ENCODE measurements at regions not wholly inside any gene's neighbourhood (a gene's known extent, or its start where the extent isn't known, plus 50 kb on each side); places are given as distances from the start of the nearest gene placed in this dataset.
A peak's percentile ranks its signal among the peaks of the same experiment; 100 is the strongest.

DNA sequence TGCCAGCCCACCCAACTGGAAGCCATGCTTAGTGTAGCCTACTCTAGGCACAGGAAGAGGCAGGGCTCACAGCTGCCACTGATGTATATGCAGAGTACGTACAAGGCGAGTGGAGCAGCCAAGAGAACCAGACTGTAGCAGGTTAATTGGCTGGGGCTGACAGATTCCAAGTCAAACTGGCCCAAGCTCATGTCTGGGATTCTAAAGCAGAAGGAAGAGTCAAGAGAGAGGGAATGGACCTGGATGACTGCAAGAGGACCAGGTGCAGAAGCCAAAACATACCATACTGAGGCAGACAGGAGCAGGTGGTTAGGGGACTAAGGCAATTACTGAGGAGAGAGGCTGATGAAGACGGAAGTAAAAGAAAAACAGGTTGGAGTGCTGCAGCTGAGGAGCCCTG lies 51.3 kb upstream of the LRRN2 start:
- DNase-seq = no peak

DNA sequence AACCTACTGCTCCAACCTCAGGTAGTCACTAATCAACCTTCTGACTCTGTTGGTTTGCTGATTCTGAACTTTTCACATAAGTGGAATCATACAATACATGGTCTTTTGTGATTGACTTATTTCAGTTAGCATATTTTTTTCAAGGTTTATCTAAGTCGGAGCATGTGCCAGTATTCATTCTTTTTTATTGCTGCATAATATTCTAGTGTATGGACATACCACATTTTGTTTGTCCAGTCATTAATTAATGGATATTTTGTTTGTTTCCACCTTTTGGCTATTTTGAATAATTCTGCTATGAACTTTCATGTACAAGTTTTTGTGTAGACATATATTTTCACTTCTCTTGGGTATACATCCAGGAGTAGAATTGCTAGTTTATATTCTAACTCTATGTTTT lies 53.0 kb upstream of the LRRN2 start:
- no peak for DNase-seq

GRCh38 chr1:204740354-204740753 lies 54.8 kb upstream of the LRRN2 start:
- DNase-seq = no peak

DNA sequence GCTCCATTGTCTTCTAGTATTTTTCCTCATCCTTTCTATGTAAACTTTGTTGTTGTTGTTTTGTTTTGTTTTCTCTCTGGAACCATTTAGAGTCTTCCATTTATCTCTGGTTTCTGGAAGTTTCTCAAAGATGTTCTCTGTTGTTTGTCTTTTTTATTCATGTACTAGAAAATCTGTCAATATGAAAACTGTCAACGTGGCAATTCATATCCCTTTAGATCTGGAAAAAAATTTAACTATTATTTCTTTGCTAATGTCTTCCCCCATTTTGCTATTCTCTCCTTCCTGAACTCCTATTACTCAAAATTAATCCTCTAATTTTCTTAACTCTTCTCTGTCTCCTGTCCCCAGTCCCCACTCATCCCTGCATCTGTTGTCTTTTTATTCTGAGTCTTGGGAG lies 55.9 kb upstream of the LRRN2 start:
- no peak for DNase-seq

- DNase-seq = no peak
These were observed 57.2 kb upstream of the LRRN2 start for GRCh38 chr1:204742676-204743251.

- DNase-seq = no peak
These were observed 58.7 kb upstream of the LRRN2 start for GRCh38 chr1:204744107-204744779.

- peak; percentile 29 to 59 for DNase-seq
These were observed 61.4 kb upstream of the LRRN2 start for GRCh38 chr1:204746838-204747442.

DNA sequence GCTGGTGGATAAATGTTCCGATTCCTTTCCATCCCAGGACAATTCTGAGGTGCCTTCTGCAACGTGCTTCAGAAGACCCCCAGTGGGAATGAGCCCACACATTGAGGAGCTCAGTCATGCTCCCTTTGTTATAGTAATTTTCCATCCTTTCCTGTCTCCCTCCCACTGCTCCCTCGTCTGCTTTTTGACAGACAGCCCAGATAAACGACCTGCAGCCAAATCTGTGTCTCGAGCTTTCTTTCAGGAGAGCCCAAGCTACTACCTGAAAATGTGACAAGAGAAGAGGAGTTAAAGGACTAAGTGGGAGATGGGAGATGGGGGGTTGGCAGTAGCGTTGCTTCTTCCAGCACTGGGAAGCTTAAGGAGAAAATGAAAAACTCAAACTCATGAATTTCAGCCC lies 65.9 kb upstream of the LRRN2 start:
- no peak for DNase-seq

DNA sequence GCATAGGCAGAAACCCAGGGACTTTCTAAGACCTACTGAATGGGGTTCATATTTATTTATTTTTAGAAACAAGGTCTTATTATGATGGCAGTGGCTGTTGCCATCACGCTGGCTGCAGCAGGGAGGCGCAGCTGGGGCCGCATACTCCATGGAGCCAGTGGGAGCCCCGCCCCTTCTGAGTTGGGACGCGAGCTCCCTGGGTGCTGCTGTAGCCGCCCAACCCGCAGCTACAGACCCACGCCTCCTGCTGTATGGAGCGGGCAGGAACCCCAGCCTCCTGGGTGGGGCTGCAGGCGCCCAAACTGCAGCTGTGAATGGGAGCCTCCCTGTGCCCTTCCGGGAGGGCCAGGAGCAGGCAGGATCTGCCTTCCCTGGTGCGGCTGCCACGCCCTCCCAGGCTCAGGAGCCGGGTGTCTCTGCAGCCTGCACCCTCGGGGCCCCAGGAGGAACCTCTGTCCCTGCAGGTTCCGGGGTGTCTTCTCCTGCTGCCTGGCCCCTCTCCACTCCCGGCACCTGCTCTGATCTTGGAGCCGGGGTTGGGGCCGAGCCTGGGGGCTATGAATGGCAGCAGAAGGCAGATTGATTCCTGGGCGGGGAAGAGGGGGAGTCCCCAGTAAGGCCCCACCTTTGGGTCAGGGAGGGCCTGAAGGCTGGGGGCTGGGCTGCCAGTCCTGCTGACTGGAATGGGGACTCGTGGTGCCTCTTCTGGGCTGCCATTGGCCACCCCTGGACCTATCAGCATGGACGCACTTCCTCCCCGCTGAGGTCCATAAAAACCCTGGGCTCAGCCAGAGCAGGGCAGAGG lies 66.5 kb upstream of the LRRN2 start:
- no peak for DNase-seq

DNA sequence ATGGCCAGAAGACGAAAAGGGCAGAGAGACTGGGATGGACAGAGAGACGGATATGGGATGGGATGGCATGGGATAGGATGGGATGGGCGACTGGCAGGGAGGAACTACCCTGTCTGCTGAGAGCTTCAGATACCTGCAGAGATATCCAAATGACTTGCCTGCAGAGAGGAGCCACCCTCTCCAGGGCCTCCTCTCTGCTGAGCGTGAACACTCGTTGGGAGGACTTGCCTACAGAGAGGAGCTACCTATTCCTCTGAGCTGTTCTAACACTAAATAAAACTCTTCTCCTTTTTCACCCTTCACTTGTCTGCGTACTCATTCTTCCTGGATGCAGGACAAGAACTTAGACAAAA lies 67.1 kb upstream of the LRRN2 start:
- DNase-seq = no peak

DNA sequence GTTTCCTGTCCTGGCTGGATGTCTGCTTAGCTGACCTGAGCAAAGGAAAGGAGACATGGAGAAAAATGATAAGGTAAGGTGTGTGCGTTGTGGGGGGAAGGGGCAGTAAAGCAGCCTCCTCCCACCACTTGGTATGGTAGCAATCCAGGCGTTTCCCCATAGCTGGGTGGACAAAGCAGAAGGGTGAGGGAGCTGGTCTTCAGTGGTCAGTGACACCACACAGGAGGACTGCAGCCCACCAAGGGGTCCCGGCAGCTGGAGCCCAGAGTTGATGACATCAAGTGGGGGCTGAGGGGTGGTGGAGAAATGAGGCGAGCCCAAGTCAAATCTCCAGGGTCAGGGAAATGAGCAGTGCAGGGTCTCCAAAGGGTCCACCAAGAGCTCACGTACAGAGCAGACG lies 69.3 kb upstream of the LRRN2 start:
- DNase-seq = no peak

DNA sequence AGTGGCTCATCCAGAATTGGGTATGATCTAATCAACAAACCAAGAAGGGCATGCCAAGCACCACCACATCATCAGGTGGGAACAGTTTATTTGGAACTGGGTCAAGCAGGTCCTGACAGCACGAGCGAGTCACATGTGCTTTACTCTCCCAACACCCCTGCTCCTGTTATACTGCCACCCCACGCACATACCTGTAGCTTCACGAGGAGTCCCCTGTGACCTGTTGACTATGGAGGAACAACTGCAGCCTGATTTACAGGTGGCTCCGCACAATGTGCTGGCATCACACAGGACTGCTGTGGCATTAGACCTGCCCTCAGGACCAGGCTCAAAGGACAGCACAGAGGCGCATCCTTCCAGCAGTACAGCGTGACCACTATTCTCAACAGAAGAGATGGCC lies 70.8 kb upstream of the LRRN2 start:
- DNase-seq = no peak

DNA sequence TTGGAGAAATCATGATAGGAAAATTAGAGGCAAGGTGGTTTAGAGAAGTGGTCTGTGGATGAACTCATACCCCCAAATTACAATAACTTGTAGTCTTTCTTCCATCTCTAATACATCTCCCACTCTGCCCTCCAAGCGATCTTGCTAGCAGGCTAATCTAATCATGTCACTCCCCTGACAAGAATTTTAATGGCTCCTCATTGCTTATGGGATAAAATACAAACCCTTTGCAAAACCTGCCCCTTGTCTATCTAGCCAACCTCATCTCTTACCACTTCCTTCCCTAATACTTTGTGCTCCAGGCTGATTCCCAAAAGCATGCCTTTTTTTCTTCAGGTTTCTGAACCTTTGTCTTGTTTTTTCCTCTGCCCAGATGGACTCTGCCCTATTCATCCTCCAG lies 71.3 kb upstream of the LRRN2 start:
- DNase-seq = no peak

DNA sequence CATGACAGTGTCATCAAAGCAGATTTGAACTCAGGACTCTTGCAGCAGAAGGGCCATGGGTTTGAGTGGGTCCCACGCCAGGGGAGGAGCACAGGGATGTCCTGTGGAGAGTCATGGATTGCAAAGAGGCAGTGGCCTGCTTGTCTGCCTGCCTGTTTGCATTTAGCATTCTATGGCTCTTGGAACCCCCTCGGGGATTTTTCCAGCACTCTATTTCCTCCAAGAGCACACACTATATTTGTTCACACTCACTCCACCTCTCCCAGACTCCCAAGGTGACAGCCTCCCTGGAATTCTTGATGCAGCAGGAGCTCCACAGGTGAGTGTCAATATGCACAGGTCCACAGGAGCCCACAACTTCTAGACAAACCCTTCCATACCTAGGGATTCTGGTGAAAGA lies 73.1 kb upstream of the LRRN2 start:
- DNase-seq = no peak

- no peak for DNase-seq
These were observed 74.8 kb upstream of the LRRN2 start for GRCh38 chr1:204760350-204760749.

DNA sequence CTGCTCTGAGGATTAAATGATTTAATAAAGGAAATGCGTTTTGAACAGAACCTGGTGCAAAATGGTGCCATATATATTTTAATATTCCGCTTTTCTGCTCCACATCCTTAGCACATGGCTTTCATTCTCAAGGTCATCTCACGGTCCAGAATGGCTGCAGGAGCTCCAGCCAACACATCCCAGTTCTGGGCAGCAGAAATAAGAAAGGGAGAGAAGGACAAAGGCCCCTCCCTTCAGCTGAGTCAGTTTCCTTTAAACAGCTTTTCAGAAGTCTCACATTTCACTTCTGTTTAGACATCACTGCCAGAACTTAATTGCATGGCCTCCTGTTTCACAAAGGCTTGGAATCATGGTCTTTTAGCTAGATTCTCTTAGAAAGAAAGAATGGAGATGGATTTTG lies 75.2 kb upstream of the LRRN2 start:
- DNase-seq = no peak

- DNase-seq = peak; percentile 56 to 58
These were observed 78.4 kb upstream of the LRRN2 start for GRCh38 chr1:204763773-204764427.

DNA sequence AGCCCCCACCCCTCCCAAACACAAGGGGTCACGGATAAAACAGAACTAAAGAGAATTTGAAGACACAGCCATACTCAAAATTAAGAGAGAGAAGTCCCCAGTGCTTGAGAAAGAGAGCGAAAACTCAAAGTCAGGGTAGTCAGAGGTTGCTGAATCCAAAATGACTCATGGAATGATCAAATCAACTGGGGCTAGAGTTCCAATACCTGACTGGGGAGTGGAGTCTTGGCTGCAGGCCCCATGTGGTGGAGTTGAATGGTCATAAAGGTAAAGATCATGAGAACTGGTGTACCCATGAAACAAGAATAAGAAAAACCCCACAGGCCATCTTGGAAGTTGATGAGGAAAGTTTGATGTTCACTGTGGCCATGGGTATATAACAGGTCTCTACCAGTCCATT lies 84.5 kb upstream of the LRRN2 start:
- no peak for DNase-seq

DNA sequence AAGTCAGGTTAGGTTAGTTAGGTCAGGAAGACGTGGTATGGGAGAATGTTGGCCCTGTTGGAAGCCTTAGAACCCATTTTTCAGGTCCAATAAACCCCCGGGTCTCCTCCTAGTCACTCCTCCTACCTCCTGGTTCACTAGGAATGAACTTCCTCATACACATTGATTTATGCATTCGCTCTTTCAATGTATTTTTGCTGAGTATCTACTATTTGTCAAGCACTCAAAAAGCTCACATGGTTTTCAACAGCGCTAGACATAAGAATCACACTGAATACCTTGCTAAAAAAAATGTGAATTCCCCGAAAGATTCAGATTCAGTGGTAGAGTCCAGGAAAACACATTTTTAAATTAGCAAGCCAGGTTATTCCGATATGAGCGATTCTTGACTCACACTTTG lies 85.8 kb upstream of the LRRN2 start:
- no peak for DNase-seq

- no peak for DNase-seq
These were observed 87.7 kb upstream of the LRRN2 start for GRCh38 chr1:204773246-204773645.

- no peak for DNase-seq
These were observed 90.0 kb upstream of the LRRN2 start for GRCh38 chr1:204775546-204775945.

DNA sequence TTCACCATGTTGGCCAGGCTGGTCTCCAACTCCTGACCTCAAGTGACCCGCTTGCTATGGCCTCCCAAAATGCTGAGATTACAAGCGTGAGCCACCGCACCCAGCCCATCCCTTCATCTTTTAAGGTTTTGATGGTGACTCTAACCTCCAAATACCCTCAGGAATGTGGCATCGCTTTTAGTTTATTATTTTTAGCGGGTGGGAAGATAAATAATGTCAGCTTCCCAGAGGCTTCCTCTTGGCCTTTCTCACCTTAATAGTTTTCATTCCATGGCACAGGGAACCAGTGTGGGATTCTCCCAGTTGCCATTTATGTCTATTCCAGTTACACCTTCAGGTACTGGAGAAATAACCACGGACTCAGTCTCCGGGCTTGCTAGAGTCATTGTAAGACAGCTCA lies 92.1 kb upstream of the LRRN2 start:
- DNase-seq = no peak

GRCh38 chr1:204780630-204781029 lies 90.0 kb upstream of the NFASC start:
- no peak for DNase-seq

Data from activated CD4-positive, alpha-beta T cell treated with anti-CD3 and anti-CD28 coated beads for 4 hours (primary cell).